GM12872 (cell line): ENCODE measurements at regions not wholly inside any gene's neighbourhood (a gene's known extent, or its start where the extent isn't known, plus 50 kb on each side); places are given as distances from the start of the nearest gene placed in this dataset.

Source experiments
- CTCF ChIP-seq: IDR thresholded peaks from 3 replicates; pipeline ENCODE4 v1.5.1; 2011; ENCODE audit warnings: low read depth, mild to moderate bottlenecking, low read length, moderate library complexity; ENCODE audit not compliant: insufficient read depth

- TF ChIP-seq CTCF, result no peak
These were observed 240.6 kb downstream of the KCTD12 start for GRCh38 chr13:76645632-76646031.

GRCh38 chr13:76644906-76645305, 241.3 kb downstream of the KCTD12 start:
- no peak for TF ChIP-seq CTCF

- no peak for TF ChIP-seq CTCF
These were observed 242.6 kb downstream of the KCTD12 start for GRCh38 chr13:76643596-76643995.

GRCh38 chr13:76641056-76641455, 245.1 kb downstream of the KCTD12 start:
- no peak for TF ChIP-seq CTCF

DNA sequence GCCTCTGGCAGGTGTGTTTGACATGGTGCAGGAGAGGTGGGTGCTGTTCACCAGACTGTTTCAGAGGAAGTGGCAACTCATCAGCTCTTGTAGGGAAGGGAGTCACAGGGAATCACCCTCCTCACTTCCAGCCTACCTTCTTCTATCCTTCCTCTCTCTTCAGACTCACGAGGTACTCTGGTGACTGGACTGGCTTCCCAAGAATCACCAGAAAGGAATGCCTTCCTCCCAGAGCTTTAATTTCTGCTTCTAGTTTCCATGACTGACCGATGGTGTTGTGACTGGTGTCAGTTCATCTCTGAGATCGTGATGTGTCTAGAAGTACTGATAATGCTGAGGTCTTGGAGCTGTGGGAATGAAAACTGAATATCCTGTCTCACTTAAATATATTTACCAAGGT, 247.3 kb downstream of the KCTD12 start:
- TF ChIP-seq CTCF, result no peak

DNA sequence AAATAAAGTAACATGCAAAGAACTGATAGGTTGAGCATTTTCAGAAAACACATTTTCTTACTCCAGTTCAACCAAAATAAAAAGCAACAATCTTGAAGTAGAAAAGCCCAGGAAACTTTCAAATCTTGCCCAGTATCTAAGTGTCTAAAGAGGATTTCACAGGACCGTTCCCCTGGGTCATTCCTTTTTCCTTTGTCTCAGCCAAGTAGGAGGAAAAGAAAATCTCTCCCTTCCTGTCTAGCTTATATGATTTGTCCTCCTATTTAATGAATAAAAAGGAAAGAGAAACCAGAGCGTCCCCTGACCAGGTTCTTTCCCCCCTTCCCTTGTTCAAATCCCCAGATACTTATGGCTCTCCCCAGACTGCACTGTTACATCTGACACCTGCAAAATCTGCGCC, 248.0 kb downstream of the KCTD12 start:
- TF ChIP-seq CTCF, result no peak

DNA sequence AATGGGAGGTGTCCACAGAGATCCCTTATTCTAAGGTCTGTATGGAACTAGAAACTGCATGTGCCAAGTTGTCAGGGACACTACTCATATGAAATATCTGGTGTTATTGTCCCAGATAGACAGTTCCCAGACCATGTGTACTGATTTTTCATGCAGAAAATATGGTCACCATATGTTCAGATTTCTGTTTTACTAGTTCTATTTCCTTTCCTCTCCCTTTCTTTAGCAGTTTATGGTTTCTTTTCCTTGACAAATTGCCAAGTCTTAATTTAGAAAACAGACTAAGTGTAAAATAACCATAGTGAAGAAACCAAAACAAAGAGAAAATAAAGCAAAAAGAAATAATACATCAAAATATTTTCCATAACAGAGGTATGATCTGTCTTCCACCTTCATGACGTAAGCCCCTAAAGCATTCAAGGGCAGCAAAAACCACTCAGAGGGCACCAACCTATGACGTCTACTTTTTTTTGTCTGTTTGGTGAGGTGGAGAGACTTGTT, 248.5 kb downstream of the KCTD12 start:
- TF ChIP-seq CTCF, result no peak

GRCh38 chr13:76636829-76637228, 249.4 kb downstream of the KCTD12 start:
- no peak for TF ChIP-seq CTCF
